ENCODE measurements at regions not wholly inside any gene's neighbourhood (a gene's known extent, or its start where the extent isn't known, plus 50 kb on each side); places are given as distances from the start of the nearest gene placed in this dataset.

- H3K4me3 ChIP-seq (ENCODE audit: low read depth, low read length): no peak overlapping the region
- no peak for TF ChIP-seq CTCF (IDR thresholded peaks at IDR 0.05; ENCODE audit: borderline replicate concordance, insufficient read depth, low read depth, low read length)
Measured at GRCh38 chr4:95959633-95960032, 119.7 kb downstream of the PDHA2 start.

DNA sequence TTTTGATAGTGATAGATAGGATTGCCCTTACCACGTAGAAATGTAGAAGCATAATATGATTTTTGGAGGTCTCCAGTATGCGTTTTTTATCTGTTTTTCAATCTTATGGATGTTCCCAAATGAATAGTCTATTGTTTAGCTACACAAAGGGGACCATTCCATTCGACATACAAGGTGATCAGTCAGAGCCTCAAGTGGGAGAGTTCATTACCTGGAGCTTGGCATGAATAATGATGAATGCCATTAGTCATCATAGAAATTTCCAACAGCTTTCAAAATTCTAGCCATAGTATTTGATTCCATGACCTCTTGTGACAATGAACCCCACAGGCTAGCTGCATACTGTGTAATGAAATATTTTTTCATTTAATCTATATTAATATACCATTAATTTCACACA lies 123.6 kb downstream of the PDHA2 start:
- H3K4me3 ChIP-seq (ENCODE audit: low read depth, low read length): no peak overlapping the region
- no peak for TF ChIP-seq CTCF (IDR thresholded peaks at IDR 0.05; ENCODE audit: borderline replicate concordance, insufficient read depth, low read depth, low read length)

GRCh38 chr4:95979961-95980876 lies 140.3 kb downstream of the PDHA2 start:
- TF ChIP-seq CTCF (IDR thresholded peaks at IDR 0.05; ENCODE audit: borderline replicate concordance, insufficient read depth, low read depth, low read length): no peak
- no peak overlapping the region for H3K4me3 ChIP-seq (ENCODE audit: low read depth, low read length)

- no peak overlapping the region for H3K4me3 ChIP-seq (ENCODE audit: low read depth, low read length)
- no peak for TF ChIP-seq CTCF (IDR thresholded peaks at IDR 0.05; ENCODE audit: borderline replicate concordance, insufficient read depth, low read depth, low read length)
Measured at GRCh38 chr4:95980877-95981360, 141.0 kb downstream of the PDHA2 start.

DNA sequence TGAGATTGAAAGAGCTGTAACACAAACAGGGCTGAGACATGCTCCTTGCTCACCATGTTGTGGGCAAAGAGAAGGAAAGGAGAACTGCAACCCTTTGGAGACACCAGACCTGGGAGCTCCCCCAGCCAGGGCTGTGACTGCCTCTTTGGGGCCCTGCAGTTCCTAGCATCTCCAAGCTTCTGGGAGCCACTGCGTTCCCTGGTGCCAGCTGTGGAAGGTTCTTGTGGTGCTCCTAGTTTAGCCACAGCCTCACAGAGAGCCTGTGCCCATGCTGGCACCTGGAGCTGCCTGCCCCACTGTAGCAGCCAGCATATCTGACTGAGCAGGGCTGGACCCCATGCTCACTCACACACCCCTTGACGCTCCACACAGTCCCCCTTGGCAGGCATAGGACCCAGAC lies 141.7 kb downstream of the PDHA2 start:
- no peak for TF ChIP-seq CTCF (IDR thresholded peaks at IDR 0.05; ENCODE audit: borderline replicate concordance, insufficient read depth, low read depth, low read length)
- H3K4me3 ChIP-seq (ENCODE audit: low read depth, low read length): no peak overlapping the region

GRCh38 chr4:95982516-95982915 lies 142.6 kb downstream of the PDHA2 start:
- H3K4me3 ChIP-seq (ENCODE audit: low read depth, low read length): no peak overlapping the region
- no peak for TF ChIP-seq CTCF (IDR thresholded peaks at IDR 0.05; ENCODE audit: borderline replicate concordance, insufficient read depth, low read depth, low read length)

GRCh38 chr4:95984081-95984480 lies 144.2 kb downstream of the PDHA2 start:
- no peak for TF ChIP-seq CTCF (IDR thresholded peaks at IDR 0.05; ENCODE audit: borderline replicate concordance, insufficient read depth, low read depth, low read length)

More at GRCh38 chr4:95984081-95984480, 144.2 kb downstream of the PDHA2 start:
- H3K4me3 ChIP-seq (ENCODE audit: low read depth, low read length): no peak overlapping the region
